Sigmoid colon (tissue), 4 donors: ENCODE measurements at regions not wholly inside any gene's neighbourhood (a gene's known extent, or its start where the extent isn't known, plus 50 kb on each side); places are given as distances from the start of the nearest gene placed in this dataset.
"Not testable (repeated sequence)": the region's sequence is repeated elsewhere in the genome, so short reads cannot be mapped to it uniquely, and the experiment has no call there.

ENCODE experiments used
- CTCF ChIP-seq, 4 experiments: fragments of 450-650 bp in 3 of 4; fragments of 200-600 bp in 1 of 4; IDR thresholded peaks; one replicate each; pipeline ENCODE4 v1.5.1; 2016 to 2019; ENCODE audit warnings: antibody characterized with exemption in 4 of 4, mild to moderate bottlenecking in 3 of 4, moderate library complexity in 2 of 4
- POLR2AphosphoS5 ChIP-seq, 4 donors: sonication (generic); formaldehyde crosslinking; IDR thresholded peaks; one replicate each; pipeline ENCODE4 v1.6.1; 2017; ENCODE audit warnings: antibody characterized with exemption in 4 of 4

GRCh38 chr9:89681468-89681859, 76.7 kb downstream of the GADD45G start:
- not testable (repeated sequence) for TF ChIP-seq CTCF, POLR2AphosphoS5 (IDR thresholded peaks at IDR 0.05)
